Astrocyte of the hippocampus (primary cell): ENCODE measurements at regions not wholly inside any gene's neighbourhood (a gene's known extent, or its start where the extent isn't known, plus 50 kb on each side); places are given as distances from the start of the nearest gene placed in this dataset.

ENCODE experiments used
- DNase-seq: peaks from one replicate; pipeline ENCODE4 v3.0.0; 2011; ENCODE audit warnings: low read depth, low spot score

DNA sequence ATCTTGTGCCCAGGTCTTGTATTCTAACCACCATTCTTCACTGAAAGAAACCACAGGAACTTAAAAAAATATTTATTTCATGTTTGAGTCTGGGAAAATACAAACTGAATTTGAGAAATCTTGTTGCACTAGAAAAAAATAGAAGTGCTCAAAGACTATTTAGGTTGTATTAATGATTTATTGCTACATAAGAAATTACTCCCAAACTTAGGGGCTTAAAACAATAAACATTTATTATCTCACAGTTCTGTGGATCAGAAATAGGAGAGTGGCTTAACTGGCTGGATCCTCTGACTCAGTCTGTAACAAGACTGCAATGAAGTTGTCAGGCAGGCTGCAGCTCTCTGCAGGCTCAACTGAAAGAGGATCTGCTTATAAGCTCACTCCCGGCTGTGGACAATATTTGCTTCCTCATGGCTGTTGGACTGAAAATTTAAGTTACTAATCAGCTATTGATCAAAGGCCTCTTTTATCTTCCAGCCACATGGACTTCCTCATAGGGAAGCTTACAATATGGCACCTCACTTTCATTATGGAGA lies 295.4 kb upstream of the FAM241A start:
- no peak for DNase-seq

DNA sequence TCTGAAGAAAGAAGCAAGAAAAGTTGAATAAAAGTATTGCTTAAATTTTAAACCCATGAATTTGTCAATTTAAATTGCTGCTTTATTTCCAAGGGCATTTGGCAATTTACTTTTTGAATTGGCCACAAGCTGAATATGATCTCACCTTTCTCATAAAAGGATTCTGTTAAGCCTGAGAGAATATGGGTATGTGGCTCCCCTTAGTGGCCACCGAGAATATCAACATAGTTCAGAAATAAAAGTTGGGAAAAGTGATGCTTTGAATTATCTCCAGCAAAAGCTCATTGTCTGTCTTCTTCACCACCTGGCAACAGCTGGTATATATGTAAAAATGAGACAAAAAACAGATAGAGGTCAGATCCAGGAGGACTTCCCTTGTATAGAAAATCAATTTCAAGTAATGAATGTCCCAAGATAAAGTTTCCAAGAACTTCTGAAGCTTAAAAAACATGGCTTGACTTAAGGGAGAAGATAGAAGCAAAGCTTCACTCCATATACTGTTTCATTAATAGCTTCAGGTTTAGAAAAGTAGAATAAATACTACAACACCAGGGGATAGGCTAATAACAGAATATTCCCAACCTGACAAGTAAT lies 290.7 kb upstream of the FAM241A start:
- DNase-seq, result peak; percentile 60

DNA sequence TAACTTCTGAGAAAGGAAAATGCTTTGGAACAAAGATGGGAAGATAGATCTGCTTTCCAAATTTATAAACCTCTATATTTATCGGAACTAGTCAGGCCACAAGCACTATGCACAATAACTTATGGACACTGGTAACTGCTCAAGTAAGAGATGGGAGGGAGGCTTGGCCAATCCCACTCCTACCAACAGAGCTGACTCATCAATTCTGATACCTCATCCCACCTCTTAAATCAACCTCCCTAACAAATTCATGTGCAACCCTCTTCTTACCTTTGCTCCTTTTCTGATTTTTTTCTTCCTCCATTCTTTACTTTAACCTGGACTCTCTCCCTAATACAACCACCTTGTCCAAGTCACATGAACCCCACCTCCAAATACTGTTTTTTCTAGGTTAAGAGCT lies 289.9 kb upstream of the FAM241A start:
- no peak for DNase-seq

DNA sequence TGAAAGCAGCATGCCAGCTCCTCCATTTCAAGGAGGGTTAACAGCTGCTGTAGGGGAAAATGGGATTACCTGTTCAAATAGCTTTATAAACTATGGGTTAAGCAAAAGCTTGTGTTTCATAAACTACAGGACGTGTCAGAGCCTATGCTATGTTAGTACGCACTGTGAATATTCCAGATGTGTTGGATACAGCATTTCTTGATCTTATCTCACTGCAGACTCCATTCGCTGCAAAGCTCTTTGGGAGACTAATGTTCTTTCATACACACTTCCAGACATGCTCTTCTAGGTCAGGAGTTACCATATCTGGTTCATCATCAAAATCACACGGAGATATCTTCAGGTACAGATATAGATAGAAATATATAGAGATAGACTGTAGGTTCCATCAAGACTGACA lies 281.2 kb upstream of the FAM241A start:
- no peak for DNase-seq

DNA sequence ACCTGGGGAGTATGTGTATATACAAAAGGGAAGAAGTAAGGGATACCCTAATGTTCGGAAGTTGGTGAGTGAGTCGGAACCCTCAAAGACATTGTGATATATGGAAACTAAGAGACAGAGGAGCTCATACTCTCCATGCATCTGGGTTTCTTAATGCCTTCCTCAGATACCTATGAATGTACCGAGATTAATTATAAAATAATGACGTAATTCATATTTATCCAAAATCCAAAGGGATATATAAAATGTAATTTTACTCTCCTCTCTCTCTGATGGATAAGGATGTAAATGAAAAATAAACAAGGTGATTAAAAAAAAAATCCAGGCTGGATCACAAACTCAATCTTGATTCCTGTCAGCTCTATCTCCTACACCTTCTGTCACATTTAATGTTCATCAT lies 275.9 kb upstream of the FAM241A start:
- no peak for DNase-seq

DNA sequence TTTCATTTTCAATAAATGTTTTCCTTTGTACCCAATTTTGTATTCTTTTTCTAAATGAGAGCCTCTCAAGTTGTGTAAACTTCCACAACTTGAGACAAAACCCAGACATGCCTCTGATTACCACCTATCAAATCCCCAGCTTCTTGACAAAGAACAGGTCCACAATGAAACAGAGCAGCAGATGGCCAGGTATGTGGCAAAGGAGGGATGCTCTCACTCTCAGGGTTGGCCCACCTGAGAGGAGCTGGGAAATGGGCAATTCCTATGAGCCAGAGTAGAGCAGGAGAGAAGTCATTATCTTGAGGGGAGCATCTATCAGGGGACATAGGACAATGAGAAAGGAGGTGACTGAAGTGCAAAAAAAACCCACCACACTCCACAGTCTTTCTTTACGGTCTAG lies 273.5 kb upstream of the FAM241A start:
- no peak for DNase-seq

DNA sequence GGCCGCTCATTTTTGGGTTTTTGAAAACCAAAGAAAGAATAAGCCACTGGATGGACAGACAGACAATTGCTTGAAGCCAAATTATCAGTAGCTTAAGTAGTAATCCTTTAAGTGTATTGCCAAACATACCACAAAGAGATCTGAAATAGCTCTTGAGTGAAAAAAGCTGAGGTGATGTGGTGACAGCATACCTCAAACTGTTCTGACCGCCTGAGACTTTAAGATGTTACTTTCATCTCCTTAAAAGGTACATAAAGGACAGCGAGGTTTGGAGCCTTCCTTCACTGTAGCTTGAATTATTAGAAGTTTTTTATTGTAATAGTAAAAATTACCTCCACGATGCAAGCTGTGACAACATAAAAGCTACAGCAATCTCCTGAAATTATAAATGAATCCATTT lies 271.5 kb upstream of the FAM241A start:
- DNase-seq, result no peak

DNA sequence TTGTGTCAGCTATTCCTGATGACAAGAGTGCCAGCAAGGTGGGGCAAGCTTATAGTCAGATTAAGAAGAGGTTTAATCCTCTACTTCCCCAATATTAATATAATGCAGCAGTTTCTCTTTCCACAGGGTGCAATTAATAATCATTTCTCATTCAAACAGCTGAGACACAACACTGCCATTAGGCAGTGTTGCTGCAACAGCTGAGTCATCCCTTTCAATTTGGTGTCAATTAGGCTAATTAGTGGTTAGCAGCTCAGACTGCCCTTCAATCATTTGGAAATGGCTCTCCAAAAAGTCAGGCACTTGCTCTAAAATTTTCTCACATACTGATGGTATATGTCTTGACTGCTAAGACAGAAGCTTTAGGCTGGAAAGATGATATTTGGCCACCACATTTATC lies 265.7 kb upstream of the FAM241A start:
- no peak for DNase-seq

DNA sequence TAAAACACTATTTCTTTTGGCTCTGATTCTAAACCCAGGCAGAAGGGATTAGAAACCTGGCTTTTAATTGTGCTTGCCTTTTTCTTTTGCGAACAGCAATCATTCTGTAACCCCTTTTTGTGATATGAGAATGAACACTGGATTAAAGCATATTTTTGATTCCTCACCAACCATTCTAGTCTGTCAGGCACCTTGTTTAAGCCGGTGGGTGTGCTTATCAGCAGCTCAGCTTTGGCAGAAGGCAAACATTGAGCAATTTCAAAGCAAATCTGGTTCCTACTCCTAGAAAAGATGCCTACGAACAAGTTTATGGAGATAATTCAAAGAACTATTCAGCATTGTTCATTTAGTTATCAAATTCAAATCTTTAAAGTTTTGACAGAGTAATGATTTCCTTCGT lies 265.1 kb upstream of the FAM241A start:
- no peak for DNase-seq

DNA sequence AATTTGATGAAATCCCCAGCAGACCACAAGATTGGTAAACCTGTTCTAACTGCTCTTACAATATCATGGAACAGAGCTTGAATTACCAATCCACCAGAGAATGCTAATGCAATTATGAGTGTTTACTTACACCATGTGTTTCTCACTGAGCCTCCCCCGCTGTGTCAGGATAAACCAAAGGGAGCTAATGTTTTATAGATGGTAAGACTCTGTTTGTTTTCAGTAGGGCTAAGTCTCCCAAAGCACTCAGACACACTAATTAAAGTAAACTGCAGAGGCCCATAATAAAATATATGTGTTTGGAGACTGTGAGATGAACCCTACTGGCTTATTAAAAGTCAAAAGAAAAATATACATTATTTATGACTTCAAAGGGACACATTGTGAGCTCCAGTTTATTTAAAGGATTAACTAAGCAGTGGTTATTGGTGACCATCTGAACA lies 261.7 kb upstream of the FAM241A start:
- peak; percentile 5 for DNase-seq

DNA sequence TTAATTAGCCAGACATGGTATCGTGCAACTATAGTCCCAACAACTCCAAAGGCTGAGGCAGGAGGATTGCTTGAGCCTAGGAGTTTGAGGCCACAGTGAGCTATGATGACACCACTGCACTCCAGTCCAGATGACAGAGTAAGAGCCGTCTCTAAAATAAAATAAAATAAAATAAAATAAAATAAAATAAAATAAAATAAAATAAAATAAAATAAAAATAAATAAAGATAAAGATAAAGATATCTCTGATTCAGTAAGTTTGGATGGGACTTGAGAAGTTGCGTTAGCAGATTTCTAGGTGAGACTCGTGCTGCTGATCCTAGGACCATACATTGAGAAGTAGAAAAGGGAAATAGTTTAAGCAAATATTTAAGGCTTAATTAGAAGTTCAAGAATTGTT lies 254.8 kb upstream of the FAM241A start:
- DNase-seq, result no peak

DNA sequence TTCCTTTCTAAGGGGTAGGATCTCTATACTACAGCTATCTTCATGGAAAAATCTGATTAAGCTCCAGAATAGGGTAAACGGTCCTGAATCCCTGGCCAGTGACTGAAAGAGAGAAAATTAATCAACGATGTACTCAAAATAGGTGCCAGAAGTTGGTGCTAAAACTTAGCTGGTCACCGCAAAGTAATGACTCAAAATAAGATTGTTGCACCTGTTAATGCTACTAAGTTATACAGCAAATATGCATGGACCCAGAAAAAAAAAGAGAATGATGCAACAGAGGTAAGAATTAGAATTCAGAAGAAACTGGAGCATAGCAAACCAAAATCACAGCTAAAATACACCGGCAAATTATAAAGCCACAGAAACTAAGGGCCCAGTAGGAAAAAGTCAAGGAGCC lies 239.7 kb upstream of the FAM241A start:
- DNase-seq, result no peak

DNA sequence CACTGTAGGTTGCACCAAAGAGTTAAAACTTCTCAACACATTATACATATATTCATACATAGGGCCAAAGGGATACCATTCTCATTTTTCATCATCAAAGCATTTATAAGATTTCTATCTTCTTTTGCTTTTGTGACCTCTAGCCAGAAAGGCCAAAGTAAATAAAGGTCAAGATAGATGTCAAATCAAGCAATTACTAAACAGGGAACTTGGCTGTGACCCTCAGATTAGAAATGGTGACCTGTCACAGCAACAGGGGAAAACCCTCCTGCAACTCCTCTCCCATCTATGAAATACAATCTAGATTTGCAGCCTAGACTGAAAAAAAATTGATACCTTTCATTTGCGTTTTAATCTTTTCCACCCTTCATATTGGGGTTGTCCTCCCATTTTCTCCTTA lies 225.6 kb upstream of the FAM241A start:
- DNase-seq, result no peak

DNA sequence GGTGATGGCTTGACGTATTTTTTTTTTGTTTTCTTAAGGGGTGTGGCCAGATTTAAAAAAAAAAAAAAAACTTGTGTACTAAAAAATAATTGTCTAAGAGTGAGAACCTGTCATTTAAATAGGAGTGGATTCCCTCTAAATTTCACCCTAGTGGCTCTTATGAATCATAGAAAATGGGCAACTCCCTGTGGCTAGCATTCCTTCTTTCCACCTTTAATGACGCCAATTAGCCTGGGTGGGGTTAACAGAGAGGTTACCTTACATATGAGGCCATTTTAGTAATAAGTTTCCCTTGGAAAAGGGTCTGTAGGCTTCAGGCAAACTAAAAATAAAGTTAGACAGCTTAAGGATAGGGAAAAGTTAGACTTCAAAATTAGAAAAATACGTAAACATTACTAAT lies 223.5 kb upstream of the FAM241A start:
- DNase-seq, result no peak

DNA sequence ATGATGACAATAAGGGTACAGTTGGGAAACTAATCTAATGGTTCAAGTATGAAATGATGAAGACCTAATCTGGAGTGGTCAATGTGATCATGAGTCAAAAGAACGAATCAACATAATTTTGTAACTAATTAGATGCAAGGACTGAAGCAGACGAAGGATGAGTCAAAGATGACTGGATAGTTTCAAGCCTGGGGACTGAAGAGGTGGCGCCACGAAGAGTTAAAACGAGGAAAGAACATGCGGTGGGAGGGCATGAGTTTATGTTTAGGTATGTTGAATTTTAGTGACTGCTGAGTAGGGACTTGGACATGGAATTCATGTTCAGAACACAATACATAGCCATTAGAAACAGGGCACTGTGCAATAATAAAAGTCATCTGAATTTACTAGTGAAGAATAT lies 221.5 kb upstream of the FAM241A start:
- peak; percentile 29 for DNase-seq

DNA sequence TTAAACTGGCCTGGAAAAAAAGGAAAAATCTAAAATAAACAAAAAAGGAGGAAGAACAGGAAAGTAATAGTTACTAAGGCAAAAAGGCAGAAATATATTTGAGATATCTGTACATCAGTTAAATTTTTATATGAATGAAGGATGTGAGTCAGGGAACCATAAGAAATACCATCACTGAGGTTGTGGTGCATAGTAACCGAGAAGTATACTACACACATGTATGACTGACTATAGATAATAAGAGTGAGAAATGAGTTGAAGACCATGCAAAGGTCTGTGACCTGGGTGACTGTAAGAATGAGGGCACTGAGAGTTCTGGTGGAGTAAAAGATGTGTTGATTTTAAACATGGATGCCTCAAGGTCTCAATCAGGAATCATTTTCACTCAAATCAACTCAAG lies 220.6 kb upstream of the FAM241A start:
- DNase-seq, result no peak

DNA sequence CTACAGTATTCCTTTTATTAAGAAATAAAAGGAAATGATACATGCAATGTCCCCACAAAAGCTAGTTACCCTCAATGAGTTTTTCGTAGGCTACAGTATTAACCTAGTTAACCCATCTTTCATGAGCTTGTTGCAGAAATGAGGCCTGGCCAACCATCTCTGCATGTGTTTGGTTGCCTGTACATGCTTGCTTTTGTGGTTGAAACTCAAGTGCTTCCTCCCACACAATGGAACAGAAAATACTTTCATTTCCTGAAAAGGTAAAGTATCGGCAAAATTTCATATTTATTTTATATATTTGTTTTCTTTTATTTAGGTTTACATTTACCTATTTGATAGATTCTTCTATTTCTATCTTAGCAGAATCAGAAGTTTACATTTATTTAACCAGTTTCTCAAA lies 214.6 kb upstream of the FAM241A start:
- no peak for DNase-seq

DNA sequence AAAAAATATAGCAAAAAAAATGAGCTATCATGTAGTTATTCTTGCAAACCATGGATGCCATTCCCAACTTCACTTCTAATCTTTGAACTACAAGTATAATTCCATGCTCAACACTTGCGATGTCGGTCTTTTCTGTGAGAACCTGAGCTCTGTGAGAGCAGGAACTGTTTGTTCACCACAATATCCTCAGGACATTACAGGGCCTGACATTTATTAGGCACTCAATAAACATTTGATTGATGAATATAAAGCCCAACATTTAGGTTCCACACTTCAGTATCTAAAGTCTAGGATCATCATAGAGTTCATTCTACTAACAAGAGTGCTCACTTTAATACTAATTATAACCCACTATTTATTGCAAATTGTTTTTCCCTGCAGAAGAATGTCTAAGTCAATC lies 211.6 kb upstream of the FAM241A start:
- DNase-seq, result no peak

DNA sequence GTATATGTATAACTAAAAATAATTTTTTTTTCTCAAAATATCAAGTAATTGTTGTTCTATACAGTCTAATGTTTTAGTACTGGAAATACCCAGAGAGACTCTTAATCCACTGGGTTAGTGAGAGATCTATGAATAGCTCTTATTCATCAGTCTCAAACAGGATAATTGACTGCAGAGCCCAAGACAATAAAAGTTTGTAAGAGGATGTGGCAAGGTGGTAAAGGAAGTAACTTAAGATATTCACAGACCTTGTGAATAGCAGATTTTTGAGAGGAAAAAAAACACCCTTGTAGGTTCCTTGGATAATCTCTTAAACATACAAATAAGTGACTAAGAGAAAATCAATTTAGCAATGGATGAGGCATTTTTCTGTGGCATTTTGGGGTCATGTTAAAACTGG lies 210.9 kb upstream of the FAM241A start:
- DNase-seq, result no peak

DNA sequence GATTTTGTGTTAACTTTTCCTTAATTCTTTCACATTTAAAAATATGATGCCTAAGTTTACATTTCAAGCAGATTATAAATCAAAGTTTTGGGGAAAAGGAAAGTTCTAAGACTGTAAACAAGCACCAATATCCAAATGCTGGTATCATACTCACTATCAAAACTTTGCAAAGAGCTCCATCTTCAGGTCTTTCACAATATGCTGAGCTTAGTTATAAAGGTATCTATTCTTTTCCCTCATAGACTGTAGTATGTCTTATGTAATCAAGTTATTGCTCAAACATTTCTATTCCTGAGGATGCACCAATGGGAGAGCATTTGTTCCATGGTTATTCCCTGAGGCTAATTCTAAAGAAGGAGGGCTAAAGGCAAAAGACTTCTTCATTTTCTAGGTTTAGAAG lies 207.9 kb upstream of the FAM241A start:
- DNase-seq, result peak; percentile 20

DNA sequence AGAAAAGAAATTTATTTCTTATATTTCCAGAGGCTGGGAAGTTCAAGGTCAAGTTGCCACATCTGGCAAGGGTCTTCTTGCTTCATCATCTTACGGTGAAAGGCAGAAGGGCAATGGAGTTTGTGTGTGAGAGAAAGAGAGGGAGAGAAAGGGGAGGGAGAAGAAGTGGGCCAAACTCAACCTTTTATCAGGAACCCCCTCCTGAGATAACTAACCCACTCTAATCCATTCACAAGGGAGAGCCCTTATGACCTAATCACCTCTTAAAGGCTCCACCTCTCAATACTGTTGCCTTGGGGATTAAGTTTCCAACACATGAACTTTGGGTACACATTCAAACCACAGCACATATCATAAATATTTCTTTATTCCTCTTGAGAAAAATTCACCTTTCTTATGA lies 203.3 kb upstream of the FAM241A start:
- DNase-seq, result no peak

DNA sequence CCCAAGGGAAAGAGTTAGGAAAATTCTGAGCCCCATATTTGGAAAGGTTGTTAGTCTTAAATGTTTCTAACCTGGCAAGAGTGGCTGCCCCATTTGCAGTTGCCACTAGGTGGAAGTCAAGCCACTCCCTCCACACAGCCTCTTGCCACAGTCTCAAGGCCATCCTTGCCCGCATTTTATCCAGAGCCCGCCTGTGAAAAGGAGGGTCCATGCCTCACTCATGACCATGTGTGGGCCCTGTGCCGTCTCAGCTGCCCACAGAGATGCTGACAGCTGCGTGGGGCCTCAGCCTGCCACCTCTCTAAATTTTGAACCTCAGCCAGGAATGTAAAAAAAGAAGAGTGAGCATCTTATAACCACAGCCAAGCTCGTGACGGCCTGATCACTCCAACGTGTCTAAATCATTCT lies 201.5 kb upstream of the FAM241A start:
- DNase-seq, result peak; percentile 44

DNA sequence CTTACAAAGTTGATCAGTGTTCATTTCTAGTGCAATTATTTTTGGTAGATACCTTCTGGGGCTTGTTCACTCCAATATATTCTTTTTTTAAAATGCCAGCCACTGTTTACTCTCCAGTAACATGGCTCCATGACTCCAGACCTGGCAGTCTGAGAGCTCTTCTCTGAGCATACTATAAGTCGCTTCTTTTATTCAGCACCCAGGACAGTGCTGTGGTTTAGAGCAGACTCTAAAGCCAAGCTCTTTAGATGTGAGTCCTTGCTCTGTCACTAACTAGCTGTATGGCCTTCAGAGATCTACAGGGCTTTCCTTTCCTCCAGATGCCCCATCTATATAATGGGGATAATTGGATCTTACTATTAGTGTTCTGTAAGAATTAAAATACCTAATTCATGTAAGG lies 200.2 kb upstream of the FAM241A start:
- peak; percentile 9 for DNase-seq

DNA sequence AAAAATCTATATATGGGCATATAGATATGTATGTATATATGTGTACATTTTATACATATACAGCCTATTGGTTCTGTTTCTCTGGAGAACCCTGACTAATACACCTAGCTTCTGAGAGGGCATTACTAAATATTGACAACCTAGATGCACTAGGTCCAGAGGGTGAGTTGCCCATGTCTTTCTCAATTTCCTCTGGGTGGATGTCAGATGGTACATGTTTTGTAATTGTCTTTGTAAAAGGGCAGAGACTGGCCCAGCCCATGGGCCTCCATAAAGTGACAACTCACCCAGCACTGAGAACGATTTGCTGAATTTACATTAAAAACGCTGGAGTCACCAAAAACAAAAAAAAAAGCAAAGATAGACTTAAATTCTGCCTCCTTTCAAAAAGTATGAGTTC lies 198.5 kb upstream of the FAM241A start:
- DNase-seq, result no peak
